Activated CD4-positive, alpha-beta T cell treated with anti-CD3 and anti-CD28 coated beads, Interleukin-2, Interleukin-6, amounts not matched to agents 100 ng/mL and 50 ng/mL, durations not matched to agents 16 hours and 8 hours (primary cell): ENCODE measurements at regions not wholly inside any gene's neighbourhood (a gene's known extent, or its start where the extent isn't known, plus 50 kb on each side); places are given as distances from the start of the nearest gene placed in this dataset.

Experiments
- DNase-seq: peaks from one replicate; pipeline ENCODE4 v3.0.0-alpha.2; 2020

GRCh38 chr12:115035535-115036107 is 351.6 kb upstream of the TBX3 start:
- DNase-seq: no peak

GRCh38 chr12:115032521-115032920 is 348.5 kb upstream of the TBX3 start:
- DNase-seq: no peak

- no peak for DNase-seq
These were observed 346.0 kb upstream of the TBX3 start for GRCh38 chr12:115030017-115030416.

GRCh38 chr12:115024531-115024930 is 340.6 kb upstream of the TBX3 start:
- no peak for DNase-seq

GRCh38 chr12:115023279-115024265 is 339.6 kb upstream of the TBX3 start:
- no peak for DNase-seq

GRCh38 chr12:115020091-115020490 is 336.1 kb upstream of the TBX3 start:
- no peak for DNase-seq

- no peak for DNase-seq
These were observed 333.4 kb upstream of the TBX3 start for GRCh38 chr12:115017346-115017745.

GRCh38 chr12:115013236-115013981 is 329.4 kb upstream of the TBX3 start:
- DNase-seq: no peak

GRCh38 chr12:115012861-115013235 is 328.9 kb upstream of the TBX3 start:
- DNase-seq: no peak

GRCh38 chr12:115011703-115012102 is 327.7 kb upstream of the TBX3 start:
- DNase-seq: no peak

GRCh38 chr12:115010324-115010995 is 326.5 kb upstream of the TBX3 start:
- DNase-seq: no peak

GRCh38 chr12:115008929-115009328 is 325.0 kb upstream of the TBX3 start:
- no peak for DNase-seq

GRCh38 chr12:115004470-115005146 is 320.6 kb upstream of the TBX3 start:
- no peak for DNase-seq

GRCh38 chr12:115002434-115002833 is 318.5 kb upstream of the TBX3 start:
- DNase-seq: no peak

- no peak for DNase-seq
These were observed 317.7 kb upstream of the TBX3 start for GRCh38 chr12:115001571-115002180.

- DNase-seq: no peak
These were observed 316.1 kb upstream of the TBX3 start for GRCh38 chr12:115000038-115000437.

- no peak for DNase-seq
These were observed 314.8 kb upstream of the TBX3 start for GRCh38 chr12:114998750-114999128.

GRCh38 chr12:114998118-114998749 is 314.3 kb upstream of the TBX3 start:
- no peak for DNase-seq

- DNase-seq: no peak
These were observed 312.4 kb upstream of the TBX3 start for GRCh38 chr12:114996382-114996781.

- DNase-seq: no peak
These were observed 311.9 kb upstream of the TBX3 start for GRCh38 chr12:114995891-114996290.

- no peak for DNase-seq
These were observed 309.2 kb upstream of the TBX3 start for GRCh38 chr12:114993165-114993564.

GRCh38 chr12:114992443-114992842 is 308.5 kb upstream of the TBX3 start:
- DNase-seq: no peak
